ENCODE measurements at regions not wholly inside any gene's neighbourhood (a gene's known extent, or its start where the extent isn't known, plus 50 kb on each side); places are given as distances from the start of the nearest gene placed in this dataset.

- Histone ChIP-seq H3K4me3 (ENCODE audit: low read depth in 1 of 2, low read length in 2 of 2) (no peak overlapping the region), H3K27ac (ENCODE audit: low read length) (no peak overlapping the region), H3K27me3 (ENCODE audit: insufficient read depth, low read length, poor library complexity) (no peaks in the 10 kb centered on the region), H3K4me2 (ENCODE audit: insufficient read depth, low read length) (no peak overlapping the region), H2AFZ (ENCODE audit: low read depth, low read length) (no peak overlapping the region), H3K36me3 (ENCODE audit: insufficient read depth, low read length) (no peaks in the 10 kb centered on the region), H4K20me1 (ENCODE audit: insufficient read depth, low read length) (no peaks in the 10 kb centered on the region), H3K9ac (ENCODE audit: low read depth, low read length) (no peak overlapping the region), H3K79me2 (ENCODE audit: insufficient read depth, low read length) (no peaks in the 10 kb centered on the region), H3K4me1 (ENCODE audit: insufficient read depth, low read length) (no peaks in the 10 kb centered on the region), H3K9me3 (ENCODE audit: insufficient read depth, low read length, severe bottlenecking) (no peaks in the 10 kb centered on the region)
- DNase-seq (no peak), ATAC-seq (ENCODE audit: insufficient read depth, low read depth) (no peak)
- TF ChIP-seq CTCF (IDR thresholded peaks at IDR 0.05; ENCODE audit: borderline replicate concordance, extremely low read depth, low read length, poor library complexity, severe bottlenecking) (no peak), EZH2 (IDR thresholded peaks at IDR 0.05; ENCODE audit: borderline replicate concordance, low read depth, low read length, severe bottlenecking) (no peak)
These were observed 389.9 kb downstream of the SOX11 start for GRCh38 chr2:6081955-6082624.

DNA sequence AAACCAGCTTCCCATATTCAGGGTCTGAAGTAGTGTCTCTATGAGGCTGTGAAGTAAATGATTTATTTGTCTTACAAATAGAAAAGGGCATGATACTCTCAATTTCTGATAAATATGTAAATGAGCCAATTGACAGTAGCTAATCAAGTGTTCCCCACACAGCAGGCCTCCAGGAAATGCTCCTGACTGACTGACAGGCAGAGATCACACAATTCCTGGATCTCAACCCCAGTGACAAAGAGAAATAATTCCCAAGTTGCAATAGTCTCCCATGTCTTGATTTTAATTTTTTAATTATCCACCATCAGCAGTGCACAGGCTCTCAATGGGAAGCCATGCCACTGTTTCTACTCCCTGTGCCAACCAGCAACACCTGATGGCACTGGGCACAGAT, 390.4 kb downstream of the SOX11 start:
- Histone ChIP-seq H3K27me3 (ENCODE audit: insufficient read depth, low read length, poor library complexity) (no peaks in the 10 kb centered on the region), H3K4me3 (ENCODE audit: low read depth in 1 of 2, low read length in 2 of 2) (no peak overlapping the region), H3K9ac (ENCODE audit: low read depth, low read length) (no peak overlapping the region), H3K36me3 (ENCODE audit: insufficient read depth, low read length) (no peaks in the 10 kb centered on the region), H3K27ac (ENCODE audit: low read length) (no peak overlapping the region), H3K4me1 (ENCODE audit: insufficient read depth, low read length) (no peaks in the 10 kb centered on the region), H3K9me3 (ENCODE audit: insufficient read depth, low read length, severe bottlenecking) (no peaks in the 10 kb centered on the region), H4K20me1 (ENCODE audit: insufficient read depth, low read length) (no peaks in the 10 kb centered on the region), H3K4me2 (ENCODE audit: insufficient read depth, low read length) (no peak overlapping the region), H2AFZ (ENCODE audit: low read depth, low read length) (no peak overlapping the region), H3K79me2 (ENCODE audit: insufficient read depth, low read length) (no peaks in the 10 kb centered on the region)
- no peak for DNase-seq
- no peak for ATAC-seq (ENCODE audit: insufficient read depth, low read depth)
- no peak for TF ChIP-seq EZH2 (IDR thresholded peaks at IDR 0.05; ENCODE audit: borderline replicate concordance, low read depth, low read length, severe bottlenecking)

GRCh38 chr2:6083136-6083535, 391.0 kb downstream of the SOX11 start:
- ATAC-seq (ENCODE audit: insufficient read depth, low read depth): no peak
- TF ChIP-seq CTCF (IDR thresholded peaks at IDR 0.05; ENCODE audit: borderline replicate concordance, extremely low read depth, low read length, poor library complexity, severe bottlenecking): no peak

GRCh38 chr2:6089474-6089873, 397.3 kb downstream of the SOX11 start:
- Histone ChIP-seq H4K20me1 (ENCODE audit: insufficient read depth, low read length) (no peaks in the 10 kb centered on the region), H3K9ac (ENCODE audit: low read depth, low read length) (no peak overlapping the region), H3K9me3 (ENCODE audit: insufficient read depth, low read length, severe bottlenecking) (no peaks in the 10 kb centered on the region), H3K27me3 (ENCODE audit: insufficient read depth, low read length, poor library complexity) (no peaks in the 10 kb centered on the region), H2AFZ (ENCODE audit: low read depth, low read length) (no peak overlapping the region), H3K27ac (ENCODE audit: low read length) (no peak overlapping the region), H3K4me2 (ENCODE audit: insufficient read depth, low read length) (no peak overlapping the region), H3K4me3 (ENCODE audit: low read depth in 1 of 2, low read length in 2 of 2) (no peak overlapping the region), H3K4me1 (ENCODE audit: insufficient read depth, low read length) (no peaks in the 10 kb centered on the region), H3K36me3 (ENCODE audit: insufficient read depth, low read length) (no peaks in the 10 kb centered on the region), H3K79me2 (ENCODE audit: insufficient read depth, low read length) (no peaks in the 10 kb centered on the region)
- no peak for TF ChIP-seq EZH2 (IDR thresholded peaks at IDR 0.05; ENCODE audit: borderline replicate concordance, low read depth, low read length, severe bottlenecking)
- no peak for TF ChIP-seq CTCF (IDR thresholded peaks at IDR 0.05; ENCODE audit: borderline replicate concordance, extremely low read depth, low read length, poor library complexity, severe bottlenecking)
- DNase-seq (no peak), ATAC-seq (ENCODE audit: insufficient read depth, low read depth) (no peak)

More at GRCh38 chr2:6083136-6083535, 391.0 kb downstream of the SOX11 start:
- no peak overlapping the region for H3K4me3 ChIP-seq (ENCODE audit: low read depth in 1 of 2, low read length in 2 of 2)
- no peaks in the 10 kb centered on the region for H3K9me3 ChIP-seq (ENCODE audit: insufficient read depth, low read length, severe bottlenecking)
- no peak overlapping the region for H3K27ac ChIP-seq (ENCODE audit: low read length)
- no peaks in the 10 kb centered on the region for H4K20me1 ChIP-seq (ENCODE audit: insufficient read depth, low read length)
- no peaks in the 10 kb centered on the region for H3K27me3 ChIP-seq (ENCODE audit: insufficient read depth, low read length, poor library complexity)
- no peak overlapping the region for H3K4me2 ChIP-seq (ENCODE audit: insufficient read depth, low read length)
- H3K4me1 ChIP-seq (ENCODE audit: insufficient read depth, low read length): no peaks in the 10 kb centered on the region
- H3K9ac ChIP-seq (ENCODE audit: low read depth, low read length): no peak overlapping the region
- H3K79me2 ChIP-seq (ENCODE audit: insufficient read depth, low read length): no peaks in the 10 kb centered on the region
- H3K36me3 ChIP-seq (ENCODE audit: insufficient read depth, low read length): no peaks in the 10 kb centered on the region
- H2AFZ ChIP-seq (ENCODE audit: low read depth, low read length): no peak overlapping the region
- DNase-seq: no peak
